Amniotic epithelial cell (primary cell): ENCODE measurements at regions not wholly inside any gene's neighbourhood (a gene's known extent, or its start where the extent isn't known, plus 50 kb on each side); places are given as distances from the start of the nearest gene placed in this dataset.
"Not testable (repeated sequence)": the region's sequence is repeated elsewhere in the genome, so short reads cannot be mapped to it uniquely, and the experiment has no call there.

Experiments
- DNase-seq: peaks from one replicate; pipeline ENCODE4 v3.0.0-alpha.2; 2010; ENCODE audit warnings: low read depth

DNA sequence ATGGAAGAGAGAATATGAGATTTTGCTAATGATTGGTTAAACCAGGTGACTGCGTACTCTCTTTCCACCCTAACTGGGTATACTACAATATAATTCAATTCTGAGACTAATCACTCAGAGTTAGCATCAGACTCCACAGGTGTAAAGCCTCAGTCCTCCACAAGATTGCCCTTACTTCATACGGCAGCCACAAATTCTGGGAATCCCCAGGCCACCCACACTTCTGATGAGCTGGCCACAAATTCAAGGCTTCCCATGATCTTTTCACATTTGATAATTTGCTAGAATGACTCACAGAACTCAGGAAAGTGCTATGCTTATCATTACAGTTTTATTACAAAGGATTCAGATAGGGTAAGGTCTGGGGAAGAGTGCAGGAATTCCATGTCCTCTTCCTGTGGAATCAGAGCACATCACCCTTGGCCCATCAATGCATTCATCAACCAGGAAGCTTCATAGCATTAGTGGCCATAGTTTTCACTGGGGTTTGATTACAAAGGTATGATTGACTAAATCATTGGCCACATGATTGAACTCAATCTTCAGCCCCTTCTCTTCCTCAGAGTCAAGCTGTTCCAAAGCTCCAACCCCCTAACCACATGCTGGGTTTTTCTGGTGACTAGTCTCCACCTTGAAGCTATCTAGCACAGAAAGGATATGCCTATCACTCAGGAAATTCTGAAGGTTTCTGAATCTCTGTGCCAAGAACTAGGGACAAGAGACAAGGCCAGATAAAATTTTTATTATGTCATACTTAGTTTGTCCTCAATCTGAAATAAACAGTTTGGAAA lies 131.7 kb downstream of the HHIPL2 start:
- DNase-seq, result peak; percentile 3

DNA sequence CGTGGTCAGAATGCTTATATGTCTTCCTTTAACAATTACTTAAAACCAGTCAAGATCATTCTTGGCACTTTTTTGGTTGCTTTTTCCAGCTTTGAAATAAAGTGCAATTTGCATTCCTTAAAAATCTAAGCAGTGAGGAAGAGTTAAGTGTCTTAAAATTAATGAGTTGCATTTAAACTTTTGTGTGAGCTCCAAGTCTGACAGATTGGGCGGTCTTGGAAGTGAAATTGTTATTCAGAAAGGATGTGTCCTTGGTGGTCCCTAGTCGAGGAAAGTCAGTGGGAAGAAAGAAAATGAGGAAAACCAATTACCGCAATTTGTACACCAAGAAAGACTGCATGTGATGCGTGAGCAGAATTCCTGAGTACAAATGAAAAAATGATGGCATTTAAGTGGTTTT lies 132.5 kb downstream of the HHIPL2 start:
- no peak for DNase-seq

DNA sequence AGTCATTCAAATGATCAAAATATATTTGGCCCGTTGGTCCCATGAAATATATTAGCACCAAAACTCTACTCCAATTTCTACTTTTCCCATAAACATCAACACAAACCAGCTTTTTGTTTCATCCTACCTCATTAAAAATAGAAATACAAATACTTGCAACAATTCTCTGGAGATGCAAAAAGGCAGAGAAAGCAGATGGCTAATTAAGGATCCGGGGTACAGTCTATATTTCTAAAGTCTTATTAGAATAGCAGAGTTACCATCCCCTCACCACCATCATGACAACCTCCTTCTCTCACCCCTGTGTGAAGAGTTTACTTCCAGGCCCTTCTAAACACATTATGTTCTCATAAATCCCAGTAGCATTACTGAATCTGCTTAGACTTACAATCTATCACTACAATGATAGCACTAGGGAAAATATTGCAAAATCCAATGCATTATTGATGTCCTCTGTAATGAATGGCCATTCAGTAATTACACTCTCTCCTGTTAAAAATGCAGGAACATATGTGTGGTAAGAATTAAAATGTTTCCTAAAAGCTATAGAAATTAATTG lies 133.8 kb downstream of the HHIPL2 start:
- no peak for DNase-seq

DNA sequence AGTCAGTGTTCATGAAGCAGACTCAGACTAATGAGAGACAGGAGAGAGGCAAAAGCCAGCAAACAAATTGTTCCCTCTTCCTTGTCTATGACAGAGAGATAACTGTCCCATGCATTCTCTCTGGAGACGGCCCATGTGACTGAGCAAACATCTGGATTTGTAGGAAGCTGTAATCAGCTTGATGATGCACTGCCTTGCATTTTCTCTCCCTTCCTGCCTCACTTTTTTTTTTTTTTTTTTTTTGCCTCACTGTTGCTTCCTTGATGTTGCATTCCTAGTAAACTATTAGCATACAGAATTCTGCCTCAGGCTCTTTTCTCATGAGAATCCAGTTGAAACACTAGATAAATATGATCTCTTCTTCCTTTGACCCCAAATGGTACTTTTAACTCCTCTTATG lies 134.5 kb downstream of the HHIPL2 start:
- DNase-seq, result no peak

GRCh38 chr1:222404710-222405109 lies 143.2 kb downstream of the HHIPL2 start:
- DNase-seq, result no peak

- DNase-seq, result no peak
These were observed 148.7 kb downstream of the HHIPL2 start for GRCh38 chr1:222399197-222399596.

- no peak for DNase-seq
These were observed 153.7 kb downstream of the HHIPL2 start for GRCh38 chr1:222394224-222394623.

DNA sequence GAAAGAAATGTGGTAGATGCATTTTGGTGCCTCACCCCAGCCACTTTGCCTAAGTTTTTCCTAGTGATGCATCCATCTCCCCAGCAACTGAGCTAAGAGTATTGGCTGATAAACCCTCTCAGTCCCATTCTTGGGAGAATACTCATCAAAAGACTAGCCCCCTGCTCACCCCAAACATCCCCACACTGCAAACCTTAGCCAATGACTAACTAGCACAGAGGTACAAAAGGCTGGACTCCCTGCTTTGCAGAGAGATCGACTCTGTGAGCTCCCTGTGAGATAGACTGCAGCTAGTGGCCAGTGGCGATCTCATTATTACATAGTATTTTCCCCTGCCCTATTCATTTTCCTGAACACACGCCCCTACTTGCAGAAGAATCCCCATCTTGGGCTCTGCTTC lies 155.3 kb downstream of the HHIPL2 start:
- DNase-seq, result no peak

DNA sequence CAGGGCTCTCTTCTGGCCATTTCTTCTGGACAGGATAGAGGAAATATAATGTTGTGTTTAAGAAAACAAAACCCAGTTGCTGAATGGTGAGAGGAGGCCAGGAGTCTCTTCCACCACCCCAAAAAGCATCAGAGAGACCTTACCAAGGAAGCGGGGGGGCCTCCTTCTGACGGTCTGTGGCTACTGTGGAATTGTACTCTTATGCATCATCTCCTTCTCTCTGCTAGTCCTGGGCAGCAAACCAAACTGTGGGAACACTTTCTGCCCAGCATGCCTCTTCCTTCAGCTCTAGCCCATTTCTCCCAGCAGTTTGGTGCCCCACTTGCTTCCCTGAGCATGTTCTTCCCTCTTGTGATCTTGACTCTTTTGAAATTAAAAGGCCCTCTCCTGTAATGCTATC lies 157.7 kb downstream of the HHIPL2 start:
- peak; percentile 21 for DNase-seq

DNA sequence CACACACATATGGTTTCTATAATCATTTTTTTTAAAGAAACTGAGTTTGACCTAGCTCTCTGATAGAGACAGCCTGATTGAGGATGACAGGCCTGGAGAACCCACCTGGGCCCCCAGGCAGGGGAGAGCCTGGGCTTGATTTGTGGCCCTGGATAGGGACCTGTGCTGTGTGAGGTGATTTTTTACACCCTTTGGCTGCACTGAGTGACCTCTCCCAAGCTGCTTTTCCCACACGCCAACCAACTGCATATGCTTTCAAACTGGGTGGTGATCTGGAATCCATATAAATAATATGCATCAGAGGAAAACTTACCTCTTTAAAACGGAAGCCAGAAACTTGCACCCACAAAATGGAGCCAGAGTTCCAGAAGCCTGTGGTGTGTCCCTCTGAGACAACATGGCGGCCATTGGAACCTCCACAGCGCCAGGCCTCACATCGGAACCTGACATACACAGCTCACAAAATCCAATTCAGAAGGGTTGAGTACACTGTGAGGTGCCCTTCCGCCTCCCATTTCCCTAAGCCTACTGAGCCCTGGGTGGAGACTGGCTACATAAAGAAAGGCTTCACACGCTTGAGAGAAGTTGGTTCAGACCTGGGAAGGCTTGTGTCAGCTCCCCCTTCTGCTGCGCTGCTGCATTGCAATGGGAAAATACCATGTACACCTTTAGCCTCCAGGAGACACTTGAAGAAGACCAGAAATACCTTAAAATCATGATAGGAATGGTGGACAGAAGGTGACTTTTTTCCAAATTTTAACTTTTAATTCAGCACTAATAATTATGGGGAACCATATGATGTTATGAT lies 160.7 kb downstream of the HHIPL2 start:
- DNase-seq, result peak; percentile 19

DNA sequence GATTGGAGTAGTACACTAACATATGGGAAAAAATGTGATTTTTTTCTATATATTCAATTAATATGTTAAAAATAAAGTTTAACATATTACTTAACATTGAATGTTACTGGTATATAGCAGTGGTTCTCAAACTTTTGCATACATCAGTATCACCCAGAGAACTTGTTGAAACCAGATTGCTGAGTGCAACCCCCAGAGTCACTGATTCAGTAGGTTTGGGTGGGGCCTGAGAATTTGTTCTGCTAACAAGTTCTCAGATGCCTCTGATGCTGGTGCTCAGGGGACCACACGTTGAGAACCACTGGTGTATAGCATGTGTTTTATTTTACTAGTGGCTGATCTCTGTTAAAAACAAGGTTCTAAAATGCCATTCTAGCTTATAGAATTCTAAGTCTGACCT lies 161.9 kb downstream of the HHIPL2 start:
- no peak for DNase-seq

GRCh38 chr1:222385262-222385661 lies 162.6 kb downstream of the HHIPL2 start:
- DNase-seq, result no peak

DNA sequence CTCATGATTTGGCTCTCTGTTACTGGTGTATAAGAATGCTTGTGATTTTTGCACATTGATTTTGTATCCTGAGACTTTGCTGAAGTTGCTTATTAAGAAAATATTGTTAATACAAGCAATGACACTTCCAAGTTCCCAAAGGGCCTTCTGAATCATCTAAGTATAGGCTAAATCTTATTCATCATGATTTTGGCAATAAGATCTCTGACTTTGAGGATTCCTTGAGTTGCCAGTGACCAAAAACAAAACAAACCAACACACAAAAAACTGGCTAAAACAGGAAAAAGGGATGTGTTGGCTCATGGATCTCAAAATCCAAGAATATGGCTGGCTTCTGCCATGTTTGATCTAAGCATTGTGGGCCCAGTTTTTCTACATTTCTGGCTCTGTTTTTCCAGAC lies 163.4 kb downstream of the HHIPL2 start:
- DNase-seq, result no peak

DNA sequence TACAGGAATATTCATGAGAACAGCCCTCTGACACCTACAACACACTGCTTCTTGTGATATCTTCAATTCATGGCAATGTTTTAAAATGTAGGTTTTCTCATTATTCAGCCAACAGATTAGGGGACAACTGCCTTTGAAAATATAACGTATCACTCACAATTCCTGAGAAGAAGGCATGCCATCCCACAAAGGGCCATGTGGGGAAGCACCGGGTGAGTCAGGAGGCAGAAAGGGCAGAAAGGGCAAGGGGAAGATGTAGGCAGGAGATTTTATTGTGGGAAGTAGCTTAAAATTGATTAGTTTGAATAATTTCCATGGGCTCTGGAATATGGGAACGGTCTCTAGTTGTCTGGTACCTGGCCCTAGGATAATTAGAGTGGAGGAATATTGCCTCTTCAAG lies 165.7 kb downstream of the HHIPL2 start:
- peak; percentile 30 for DNase-seq

- no peak for DNase-seq
These were observed 170.3 kb downstream of the HHIPL2 start for GRCh38 chr1:222377428-222378088.

DNA sequence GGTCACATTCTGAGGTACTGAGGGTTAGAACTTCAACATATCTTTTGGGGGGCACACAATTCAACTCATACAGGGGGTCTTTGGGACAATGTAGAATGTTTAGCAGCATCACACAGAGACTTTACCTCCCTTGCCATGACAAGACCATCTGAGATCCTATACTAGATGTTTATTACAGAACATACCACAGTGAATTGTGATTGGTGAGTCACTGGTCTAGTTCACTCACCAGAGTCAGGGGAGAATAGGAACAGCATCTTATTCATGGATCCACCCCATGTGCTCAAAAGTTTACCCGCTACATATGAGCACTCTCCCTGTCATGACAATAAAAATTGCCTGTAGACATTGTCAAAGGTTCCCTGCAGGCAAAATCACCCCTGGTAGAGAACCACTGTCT lies 171.1 kb downstream of the HHIPL2 start:
- DNase-seq, result not testable (repeated sequence)

GRCh38 chr1:222375701-222376100 lies 172.2 kb downstream of the HHIPL2 start:
- DNase-seq, result no peak

DNA sequence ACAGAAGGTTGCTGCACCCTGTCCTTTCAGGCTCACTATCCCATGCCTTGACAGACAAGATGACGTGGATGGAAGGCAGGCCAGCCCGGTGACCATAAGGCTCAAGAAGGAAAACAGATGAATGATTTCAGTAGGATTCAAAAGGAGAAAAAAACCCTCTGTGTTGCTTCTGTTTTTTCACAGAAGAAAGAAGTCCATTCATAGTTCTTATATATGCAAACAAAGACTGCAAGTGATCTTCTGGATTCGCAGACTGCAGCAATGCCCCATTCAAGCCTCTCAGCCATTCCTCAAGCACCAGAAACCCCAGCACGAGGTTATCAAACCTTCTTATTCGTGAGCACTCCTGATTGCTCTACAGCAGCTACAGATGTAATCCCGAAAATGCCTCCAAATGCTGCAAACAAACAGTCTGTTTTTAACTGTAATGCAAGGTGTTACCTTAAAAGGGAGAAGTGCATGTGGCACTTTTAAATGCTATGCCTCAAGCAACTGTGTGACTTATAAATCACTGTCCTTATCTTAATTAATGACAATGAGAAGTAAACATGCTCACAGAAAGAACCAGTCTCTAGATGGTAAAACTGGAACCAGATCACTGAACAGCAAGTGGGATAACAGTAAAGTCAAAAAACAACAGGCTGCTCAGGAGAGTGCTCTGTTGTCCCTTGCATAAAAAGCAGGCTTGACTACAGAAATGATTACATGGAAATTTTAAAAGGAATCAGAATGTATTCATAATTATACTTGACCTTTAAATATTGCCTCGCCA lies 173.9 kb downstream of the HHIPL2 start:
- DNase-seq, result no peak

DNA sequence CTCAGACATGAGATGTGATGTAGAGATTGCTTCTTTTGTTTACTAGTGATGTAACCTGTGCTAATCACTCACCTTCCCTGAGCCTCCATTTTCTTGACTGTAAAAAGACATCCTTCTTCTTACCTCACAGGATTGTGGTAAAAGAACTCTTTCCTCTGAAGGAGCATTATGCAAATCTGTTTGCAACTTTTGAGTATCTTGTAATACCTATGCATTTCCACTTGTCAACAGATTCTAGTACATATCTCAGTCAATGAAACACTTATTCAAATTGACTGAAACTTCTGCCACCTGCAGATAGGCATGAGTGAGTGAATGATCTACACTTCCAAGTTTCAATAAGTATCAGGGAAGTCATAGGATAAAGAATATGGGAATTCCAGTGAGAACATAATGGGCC lies 174.7 kb downstream of the HHIPL2 start:
- DNase-seq, result peak; percentile 42

- peak; percentile 48 for DNase-seq
These were observed 175.7 kb downstream of the HHIPL2 start for GRCh38 chr1:222372221-222372620.

DNA sequence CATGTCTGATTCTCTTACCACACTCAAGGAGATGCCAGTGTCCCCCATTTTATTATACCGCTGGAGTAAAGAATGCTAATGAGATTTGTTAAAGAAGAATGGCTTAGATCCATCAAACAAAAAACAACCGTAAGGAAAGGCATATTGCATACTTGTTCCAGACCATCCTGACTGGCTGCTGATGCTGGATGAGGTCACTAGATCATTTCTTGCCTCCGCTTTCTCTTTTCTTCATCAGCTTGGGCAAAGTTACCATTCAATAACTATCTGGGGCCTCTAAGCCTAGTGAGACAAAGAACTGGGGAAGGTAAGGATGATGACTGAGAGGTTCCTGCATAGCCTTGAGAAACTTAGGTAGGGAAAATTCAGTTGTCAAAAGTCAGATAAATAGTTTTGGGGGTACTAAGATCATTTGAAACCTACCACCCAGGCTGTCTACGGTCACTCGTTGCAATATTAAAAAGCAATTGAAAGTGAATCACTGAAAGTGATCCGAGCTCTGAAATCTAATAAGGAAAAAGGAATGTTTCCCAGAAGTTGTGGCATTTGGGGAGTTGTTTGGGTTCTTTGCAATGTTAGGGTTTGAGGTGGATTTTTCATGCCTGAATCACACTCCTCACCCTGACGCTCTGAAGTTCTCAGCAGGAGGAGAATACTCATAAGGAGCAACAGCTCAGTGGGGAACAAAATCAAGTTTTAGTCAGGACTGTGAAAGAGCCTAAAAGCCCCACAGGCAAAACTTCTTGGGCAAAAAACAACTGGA lies 176.8 kb downstream of the HHIPL2 start:
- peak; percentile 96 for DNase-seq
